CD1c-positive myeloid dendritic cell (primary cell): ENCODE measurements at regions not wholly inside any gene's neighbourhood (a gene's known extent, or its start where the extent isn't known, plus 50 kb on each side); places are given as distances from the start of the nearest gene placed in this dataset.

Experiments used
- DNase-seq: peaks from one replicate; pipeline ENCODE4 v3.0.0-alpha.2; 2016; ENCODE audit errors: extremely low spot score

DNA sequence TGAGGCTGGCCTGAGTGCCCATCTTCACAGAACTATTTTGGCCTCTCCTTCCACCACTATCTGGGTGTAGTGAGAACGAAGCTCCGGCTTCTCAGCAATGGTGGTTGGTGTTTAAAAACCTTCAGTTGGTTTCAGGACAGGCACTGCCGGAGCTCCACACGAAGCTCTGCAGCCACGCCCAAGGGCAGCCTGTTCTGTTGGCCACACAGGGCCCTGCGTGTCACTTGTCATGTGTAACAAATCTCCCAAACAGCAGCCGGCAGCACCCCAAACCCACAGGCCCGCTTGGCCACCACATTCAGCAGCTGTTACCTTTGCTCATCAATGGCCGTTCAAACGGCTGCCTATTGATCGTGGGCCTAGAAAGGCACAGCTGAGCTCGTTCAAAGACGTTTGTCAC, 97.5 kb downstream of the ERMARD start:
- DNase-seq: no peak

DNA sequence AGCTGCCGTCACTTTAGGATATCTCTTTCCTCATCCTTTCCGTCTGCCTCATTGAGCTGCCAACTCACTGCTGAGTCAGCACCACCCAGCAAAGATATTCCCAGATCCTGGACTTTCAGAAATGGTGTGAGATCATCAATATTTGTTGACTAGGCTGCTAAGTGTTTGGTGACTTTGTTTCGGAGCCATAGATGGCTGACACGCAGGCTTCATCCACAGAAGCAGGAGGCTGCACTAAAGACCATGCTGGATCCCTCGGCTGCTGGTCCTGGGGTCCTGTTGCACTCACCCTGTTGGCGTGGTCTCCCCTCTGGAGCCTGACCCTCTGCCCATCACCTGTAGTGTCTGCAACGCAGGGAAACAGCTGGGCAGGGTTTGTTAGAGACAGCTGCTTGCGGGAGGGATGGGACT, 96.5 kb downstream of the ERMARD start:
- DNase-seq: no peak

DNA sequence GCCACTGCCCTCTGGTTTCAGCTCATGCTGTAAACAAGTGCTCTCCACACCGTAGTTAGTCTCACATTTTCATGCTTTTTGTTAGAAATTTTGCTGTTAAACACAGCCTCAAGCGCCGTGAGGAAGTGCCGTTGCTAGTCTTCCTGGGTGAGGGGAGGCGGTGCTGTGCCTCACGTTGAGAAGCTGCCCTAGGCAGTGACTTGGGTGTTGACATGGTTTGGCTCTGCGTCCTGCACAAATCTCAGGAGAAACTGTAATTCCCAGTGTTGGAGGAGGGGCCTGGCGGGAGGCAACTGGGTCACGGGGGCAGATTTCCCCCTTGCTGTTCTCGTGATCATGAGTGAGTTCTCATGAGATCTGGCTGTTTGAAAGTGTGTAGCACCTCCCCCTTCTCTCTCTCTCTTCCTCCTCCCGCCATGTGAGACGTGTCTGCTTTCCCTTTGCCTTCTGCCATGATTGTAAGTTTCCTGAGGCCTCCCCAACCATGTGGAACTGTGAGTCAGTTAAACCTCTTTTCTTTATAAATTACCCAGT, 95.8 kb downstream of the ERMARD start:
- DNase-seq: no peak

DNA sequence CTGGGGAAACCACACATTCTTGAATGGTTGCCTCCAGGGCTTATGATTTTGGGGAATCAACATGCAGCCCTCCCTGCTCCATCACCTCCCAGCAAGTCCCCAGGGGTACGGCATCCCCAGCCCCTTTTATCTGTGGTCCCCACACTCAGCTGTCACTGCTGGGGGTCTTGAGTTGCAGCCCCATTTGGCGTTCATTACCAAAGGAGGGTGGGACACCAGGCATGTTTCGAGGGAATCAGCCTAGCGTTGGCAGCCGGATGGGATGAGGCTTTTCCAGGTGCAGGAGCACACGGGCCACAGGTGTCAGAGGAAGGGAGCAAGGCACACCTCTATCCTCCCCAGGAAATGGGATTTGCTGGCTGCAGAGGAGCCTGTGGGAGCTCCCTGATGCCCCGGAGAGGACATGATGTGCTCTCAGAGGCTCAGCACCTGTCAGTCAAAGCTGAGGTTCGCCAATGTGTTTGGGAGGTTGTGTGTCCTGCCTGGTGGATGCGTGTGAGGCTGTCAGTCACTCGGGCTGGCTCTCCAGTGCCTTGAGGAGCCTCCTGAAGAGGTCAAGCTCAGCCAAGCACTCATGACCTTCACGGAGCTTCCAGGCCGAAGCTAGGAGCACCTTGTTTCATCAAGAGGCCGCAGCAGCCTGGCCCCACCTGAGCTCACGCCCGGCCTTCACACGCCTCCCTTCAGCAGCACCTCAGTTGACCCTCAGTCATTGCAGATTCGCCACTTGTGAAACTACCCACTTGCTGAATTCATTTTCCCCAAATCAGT, 95.0 kb downstream of the ERMARD start:
- no peak for DNase-seq

DNA sequence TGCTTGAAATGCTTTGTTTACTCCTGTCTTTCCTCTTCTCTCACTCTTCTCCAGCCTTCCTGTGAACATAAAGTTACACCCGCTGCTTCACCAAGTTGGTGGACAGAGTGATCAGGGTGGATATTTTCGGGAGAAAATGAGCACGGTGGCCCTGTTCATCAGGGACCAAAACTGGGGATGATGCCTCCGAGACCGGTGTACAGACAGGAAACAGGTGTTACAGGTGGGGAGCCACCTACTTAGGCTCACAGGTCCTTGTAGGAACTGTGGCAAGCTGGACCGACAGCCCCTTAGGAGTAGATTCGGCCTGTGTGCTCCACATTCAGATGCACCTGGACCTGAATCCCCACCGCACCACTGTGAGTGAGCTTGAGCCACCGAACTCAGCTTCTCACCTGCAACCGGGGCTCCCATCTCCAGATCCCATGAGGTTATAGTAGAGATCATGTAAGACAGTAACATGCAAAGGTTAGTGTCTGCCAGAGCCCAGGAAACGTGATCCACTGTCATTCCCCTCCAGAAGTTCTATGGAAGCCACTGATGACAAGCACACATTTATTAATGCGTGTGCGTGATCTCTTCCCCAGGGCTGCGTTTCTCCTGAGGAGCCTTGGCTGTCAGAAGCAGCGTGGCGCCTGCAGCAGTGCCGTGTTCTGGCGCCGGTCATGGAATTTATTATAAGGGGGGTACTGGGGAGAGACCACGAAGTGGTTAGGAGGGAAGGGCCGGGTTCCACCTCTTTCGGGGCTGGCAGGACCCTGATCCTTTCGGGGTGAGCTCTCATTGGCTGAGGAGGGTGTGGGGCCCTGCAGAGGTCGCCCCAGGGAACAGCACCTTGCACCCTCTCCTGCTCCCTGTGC, 94.2 kb downstream of the ERMARD start:
- DNase-seq: no peak

DNA sequence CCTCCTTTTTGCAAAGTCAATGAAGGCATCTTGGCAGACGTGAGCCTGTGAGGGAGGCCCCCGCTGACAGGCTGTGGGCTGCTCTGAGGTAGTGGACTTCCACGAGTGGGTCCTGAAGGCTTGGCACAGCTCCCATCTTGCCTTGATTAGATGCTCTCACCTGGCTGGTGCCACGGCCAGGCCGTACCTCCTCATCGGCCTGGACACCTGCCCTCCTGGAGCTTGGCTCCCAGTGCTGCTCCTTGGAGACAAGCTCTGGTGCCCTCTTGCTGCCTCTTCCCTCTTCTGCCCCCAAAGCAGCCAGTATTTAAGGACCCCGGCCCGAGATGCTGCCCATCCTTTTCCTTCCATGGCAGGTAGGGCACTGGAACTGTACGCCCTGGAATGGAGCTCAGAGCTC, 93.5 kb downstream of the ERMARD start:
- DNase-seq: no peak

DNA sequence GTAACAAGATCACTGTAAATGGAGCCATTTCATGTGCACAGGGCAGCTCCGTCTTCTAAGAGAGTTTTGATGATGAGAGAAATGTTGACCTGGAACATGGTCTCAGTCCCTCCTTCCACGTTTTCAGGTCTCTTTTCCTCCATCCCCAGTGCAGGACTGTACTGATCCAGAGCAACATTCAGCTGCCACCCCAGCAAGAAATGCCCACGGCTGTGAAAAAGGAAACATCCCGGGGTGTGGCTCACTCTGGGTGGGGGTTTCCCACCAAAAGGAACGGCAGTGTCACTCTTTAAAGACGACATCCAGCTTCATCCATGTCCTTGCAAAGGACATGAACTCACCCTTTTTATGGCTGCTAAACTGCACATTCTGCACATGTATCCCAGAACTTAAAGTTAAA, 92.6 kb downstream of the ERMARD start:
- no peak for DNase-seq

DNA sequence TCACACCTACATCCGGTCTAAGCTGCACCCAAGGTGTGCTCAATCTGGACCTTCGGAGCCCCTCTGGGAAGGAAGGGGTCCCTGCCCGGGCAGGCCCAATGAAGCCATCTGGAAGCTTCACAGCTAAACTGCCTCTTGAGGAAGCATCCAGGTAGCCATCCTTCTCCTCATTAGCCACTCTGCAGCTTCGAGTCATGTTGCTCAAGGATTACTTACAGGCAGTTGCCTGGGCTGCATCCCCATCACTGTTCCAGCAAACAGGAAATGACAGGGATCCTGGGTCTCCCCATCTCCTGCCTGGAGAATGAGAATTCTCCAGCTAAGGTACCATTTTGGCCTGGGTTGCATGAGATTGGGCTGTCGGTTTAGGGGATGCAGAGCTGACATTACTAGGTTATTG, 91.7 kb downstream of the ERMARD start:
- DNase-seq: no peak

DNA sequence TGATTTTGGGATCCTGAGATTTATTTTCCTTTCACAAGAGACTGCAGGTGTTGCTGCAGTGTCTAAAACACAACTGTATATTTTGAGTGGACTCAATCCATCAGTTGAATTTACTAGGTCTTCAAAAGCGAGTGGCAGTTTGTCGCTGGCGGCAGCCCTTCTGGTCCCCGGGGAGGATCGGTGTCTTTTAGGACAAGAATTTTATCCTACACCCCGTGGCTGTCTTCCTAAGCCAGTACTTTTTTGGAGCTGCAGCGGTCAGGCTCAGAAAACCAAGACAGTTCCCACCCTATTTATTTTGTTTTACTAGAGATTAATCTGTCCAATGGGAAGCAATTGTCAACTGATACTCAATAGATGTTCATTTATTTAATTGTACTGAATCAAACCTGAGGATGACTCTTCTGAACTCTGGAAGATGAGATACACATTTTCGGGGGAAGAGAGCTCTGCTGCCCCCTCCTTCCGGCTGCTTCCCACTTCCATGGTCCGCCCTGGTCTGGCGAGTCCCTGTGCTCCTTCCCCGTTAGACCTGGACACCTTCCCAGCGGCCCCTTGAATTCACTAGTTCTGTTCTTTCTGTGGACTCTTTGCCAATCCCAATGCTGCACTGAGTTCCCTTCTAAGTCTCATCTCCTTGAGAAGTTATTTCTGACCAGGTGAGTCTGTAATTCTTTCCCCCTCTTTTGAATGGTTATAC, 90.6 kb downstream of the ERMARD start:
- no peak for DNase-seq

DNA sequence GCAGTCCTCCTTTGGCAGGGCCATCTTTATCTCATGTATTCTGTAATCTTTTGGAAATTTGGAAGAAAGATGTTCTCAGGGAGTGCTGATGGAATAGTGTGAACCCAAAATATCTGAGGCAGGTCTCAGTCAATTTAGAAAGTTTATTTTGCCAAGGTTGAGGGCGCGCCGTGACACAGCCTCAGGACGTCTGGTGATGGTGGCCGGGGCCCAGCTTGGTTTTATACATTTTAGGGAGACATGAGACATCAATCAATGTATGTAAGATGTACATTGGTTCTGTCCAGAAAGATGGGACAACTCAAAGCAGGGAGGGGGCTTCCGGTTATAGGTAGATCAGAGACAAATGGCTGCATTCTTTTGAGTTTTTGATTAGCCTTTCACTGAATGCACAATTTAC, 89.8 kb downstream of the ERMARD start:
- no peak for DNase-seq

DNA sequence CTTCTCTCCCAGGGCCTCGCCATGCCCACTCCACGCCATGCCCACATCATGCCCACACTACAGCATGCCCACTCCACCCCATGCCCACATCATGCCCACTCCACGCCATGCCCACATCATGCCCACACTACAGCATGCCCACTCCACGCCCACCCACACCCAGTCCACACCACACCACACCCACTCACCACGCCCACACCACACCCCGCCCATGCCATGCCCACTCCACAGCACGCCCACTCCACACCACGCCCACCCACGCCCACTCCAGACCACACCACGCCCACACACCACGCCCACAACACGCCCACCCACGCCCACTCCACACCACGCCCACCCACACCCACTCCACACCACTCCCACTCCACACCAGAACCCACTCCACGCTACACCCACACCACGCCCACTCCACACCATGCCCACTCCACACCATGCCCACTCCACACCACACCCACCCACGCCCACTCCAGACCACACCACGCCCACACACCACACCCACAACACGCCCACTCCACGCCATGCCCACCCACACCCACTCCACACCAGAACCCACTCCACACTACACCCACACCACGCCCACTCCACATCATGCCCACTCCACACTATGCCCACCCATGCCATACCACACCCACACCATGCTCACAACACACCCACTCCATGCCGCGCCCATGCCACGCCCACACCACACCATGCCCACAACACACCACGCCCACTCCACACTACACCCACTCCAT, 88.6 kb downstream of the ERMARD start:
- no peak for DNase-seq

DNA sequence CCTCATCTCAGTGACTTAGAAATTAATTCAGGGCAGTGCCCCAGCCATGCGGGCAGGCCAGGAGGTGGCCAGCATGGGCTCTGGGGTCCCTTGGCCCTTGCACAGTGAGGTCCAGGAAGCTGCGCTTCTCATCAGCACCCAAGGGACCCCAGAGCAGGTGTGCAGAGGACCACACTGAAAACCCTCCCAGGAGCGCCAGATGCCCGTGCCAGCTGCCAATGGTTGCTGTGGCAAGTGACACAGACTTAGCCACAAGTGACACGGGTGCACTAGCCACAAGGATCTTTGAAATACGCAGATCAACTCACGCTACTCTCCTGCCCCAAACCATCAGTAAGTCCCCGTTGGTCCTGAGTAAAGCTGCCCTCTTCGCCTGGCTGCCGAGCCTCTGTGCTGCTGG, 88.1 kb downstream of the ERMARD start:
- DNase-seq: no peak

DNA sequence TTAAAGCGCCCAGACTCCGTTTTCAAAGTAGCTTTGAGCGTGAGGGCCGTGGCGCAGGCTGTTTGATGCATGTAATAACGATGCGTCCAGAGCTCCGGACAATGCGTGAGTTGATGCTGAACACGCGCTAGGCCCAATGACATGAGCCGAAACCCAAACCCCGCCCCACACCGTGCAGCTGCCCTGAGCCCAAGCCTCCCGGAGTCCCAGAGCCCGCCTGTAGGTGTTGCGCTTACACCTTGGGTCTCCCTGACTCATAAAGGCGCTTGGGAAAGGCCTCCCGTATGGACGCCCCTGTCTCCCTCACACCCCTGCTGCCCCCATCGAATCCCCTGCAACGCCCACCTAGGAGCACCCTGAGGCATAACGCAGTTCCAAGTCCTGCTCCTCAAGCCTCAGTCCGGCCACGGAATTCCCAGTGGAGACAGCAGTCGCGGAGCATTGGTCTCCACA, 87.6 kb downstream of the ERMARD start:
- no peak for DNase-seq

DNA sequence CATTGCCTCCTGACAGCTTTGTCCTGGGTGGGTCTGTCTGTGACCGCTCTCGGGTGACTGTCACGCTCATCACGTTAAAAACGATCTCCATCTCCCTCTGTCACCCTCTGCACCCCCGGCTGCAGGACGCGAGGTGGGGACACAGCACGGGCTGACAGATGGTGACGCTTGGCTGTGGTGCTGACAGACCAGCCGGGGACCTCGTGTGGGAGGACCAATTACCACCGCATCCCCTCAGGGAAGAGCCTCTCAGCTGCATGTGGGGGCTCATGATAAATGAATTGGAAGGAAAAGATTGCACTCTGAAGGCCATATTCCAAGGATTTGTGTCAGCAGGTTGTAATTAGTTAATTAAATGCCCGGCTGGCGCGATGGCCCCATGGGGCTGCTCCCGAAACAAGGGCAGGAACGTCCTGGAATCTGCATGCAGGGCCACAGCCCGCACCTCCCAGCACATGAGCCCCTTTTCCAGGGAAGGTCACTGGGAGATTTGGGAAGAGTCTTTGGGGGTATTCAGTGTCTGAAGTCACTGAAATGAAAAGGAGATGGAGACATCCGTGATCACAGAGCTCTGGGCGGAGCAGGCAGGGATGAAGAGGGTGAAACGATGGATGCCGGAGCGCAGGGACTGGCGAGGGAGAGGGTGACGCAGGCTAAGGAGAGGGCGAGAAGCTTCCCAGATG, 87.1 kb downstream of the ERMARD start:
- DNase-seq: no peak

DNA sequence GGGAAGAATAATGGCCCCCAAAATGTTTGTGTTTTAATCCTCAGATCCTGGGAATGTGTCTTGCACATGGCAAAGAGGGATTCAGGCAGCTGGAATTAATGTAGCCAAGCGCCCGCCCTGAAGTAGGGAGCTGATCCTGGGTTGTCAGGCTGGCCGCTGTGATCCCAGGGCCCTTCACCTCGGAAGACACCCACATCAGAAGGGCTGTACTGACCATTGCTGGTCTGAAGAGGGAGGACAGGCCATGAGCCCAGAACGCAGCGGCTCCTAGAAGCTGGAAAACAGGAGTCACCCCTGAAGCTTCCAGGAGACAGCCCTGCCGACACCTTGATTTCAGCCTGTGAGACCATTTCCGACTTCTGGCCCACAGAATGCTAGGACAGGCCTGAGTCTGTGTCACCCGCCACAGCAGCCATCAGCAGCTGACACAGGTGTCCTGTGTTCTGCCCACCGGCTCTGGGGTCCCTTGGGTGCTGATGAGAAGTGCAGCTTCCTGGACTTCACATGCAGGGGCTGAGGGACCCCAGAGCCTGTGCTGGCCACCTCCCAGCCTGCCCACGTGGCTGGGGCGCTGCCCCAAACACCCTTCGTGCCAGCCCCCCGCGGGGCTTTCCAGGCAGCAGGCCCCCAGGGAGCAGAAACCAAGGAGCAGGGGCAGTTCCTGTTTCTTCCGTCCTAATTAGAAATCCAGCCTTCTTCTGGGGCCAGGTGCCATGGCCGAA, 86.3 kb downstream of the ERMARD start:
- DNase-seq: no peak

DNA sequence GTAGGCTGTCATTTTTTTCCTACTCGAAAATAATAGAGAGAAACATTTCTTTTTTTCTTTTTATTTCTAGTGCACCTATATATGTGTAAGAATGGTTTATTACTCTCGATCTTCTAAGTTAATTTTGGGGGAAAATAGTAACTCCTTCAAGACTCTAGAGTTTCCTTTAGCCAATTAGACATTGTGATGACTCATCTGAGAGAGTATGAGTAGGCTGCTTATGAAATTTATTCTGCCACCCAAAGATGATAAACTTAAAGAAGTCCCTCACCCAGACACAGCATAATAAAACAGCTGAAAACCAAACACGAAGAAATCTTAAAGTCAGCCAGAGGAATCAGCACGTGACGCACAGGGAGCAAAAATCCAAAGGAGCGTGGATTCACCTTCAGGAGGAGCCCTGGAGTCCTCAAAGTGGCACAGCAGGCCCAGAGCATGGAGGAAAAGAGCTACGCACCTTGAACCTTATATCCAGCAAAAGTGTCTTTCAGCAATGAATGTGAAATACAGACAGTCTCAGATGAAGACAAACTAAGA, 81.9 kb downstream of the ERMARD start:
- DNase-seq: no peak

DNA sequence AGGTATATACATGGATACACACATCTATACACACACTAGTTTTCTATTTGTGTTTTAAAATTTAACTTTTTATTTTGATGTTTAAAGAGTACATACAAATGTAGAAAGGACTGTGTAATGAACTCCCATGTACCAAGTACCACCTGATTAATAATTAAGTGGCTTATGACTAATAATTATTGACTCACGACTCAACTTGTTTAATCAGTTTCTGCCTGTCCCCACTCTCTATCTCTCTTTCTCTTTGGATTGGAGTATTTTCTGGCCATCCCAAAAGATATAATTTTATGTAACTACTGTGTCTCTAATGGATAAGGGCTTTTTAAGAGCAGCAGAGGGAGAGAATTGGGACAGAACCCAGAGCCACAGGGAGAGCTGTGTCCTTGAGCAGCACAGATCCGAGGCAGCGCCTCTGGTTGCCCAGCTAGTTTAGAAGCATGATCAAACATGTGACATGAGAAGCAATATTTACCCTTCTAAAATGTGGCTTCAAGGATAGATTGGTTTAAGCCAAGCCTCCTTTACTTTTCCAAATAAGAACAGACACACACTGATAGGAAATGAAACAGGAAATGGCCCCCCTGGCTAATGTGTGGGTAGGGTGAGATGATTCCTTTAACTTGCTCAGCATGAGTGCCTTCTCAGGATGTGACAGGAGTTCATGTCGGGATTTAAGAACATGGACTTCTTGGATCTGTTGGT, 81.0 kb downstream of the ERMARD start:
- peak; percentile 10 for DNase-seq

DNA sequence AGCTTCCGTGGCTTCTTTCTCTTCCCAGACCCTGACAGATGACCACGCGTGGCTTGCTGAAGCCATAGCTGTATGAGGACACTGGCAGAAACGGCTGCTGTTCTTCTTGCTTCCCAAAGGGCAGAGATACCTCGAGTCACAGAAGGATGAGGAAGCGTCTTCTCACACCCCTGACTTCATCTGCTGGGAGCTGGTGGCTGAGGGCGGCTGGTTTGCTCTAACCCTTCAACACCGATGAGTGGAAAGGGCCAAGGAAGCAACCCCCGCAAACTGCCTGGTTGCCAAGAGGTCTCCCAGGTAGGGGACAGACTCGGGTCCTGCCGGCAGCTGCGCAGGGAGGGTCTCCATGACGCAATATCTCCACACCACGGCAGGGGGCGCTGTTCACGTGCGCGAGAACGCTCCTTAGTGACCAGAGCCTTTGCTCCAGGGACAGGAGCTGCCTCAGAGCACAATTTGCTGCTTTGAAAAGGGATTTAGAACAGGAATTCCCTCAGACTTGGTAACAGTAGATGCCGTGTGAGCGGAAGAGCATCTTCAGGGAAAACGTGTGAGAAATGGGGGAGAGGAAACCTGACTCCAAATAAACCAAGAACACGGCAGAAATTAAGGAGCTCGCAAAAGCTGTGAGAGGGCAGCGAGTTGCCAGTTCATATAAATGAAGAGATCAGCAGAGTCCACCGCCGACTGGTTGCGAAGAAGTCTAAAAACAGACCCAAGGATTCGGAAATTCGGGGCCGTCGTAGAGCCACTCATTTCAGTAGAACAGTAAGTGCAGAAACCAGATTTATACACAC, 80.2 kb downstream of the ERMARD start:
- DNase-seq: peak; percentile 72
